ENCODE measurements at regions not wholly inside any gene's neighbourhood (a gene's known extent, or its start where the extent isn't known, plus 50 kb on each side); places are given as distances from the start of the nearest gene placed in this dataset.

GRCh38 chr1:29427614-29428279 is 191.4 kb downstream of the PTPRU start:
- Mint-ChIP-seq H3K9me3 (peaks cover 5% of the 10 kb centered on the region), H3K27me3 (ENCODE audit: low read depth) (peaks cover 3% of the 10 kb centered on the region), H3K4me1 (no peaks in the 10 kb centered on the region), H3K27ac (no peak overlapping the region), H3K36me3 (ENCODE audit: low read depth) (no peaks in the 10 kb centered on the region), H3K4me3 (no peak overlapping the region)
- no peak for TF ChIP-seq CTCF (IDR thresholded peaks at IDR 0.05; ENCODE audit: unreplicated experiment in 3 of 3)

- H3K9me3 Mint-ChIP-seq: peaks cover 4% of the 10 kb centered on the region
- H3K27ac Mint-ChIP-seq: no peak overlapping the region
- no peaks in the 10 kb centered on the region for H3K4me1 Mint-ChIP-seq
- H3K27me3 Mint-ChIP-seq (ENCODE audit: low read depth): peaks cover 3% of the 10 kb centered on the region
- H3K36me3 Mint-ChIP-seq (ENCODE audit: low read depth): no peaks in the 10 kb centered on the region
- H3K4me3 Mint-ChIP-seq: no peak overlapping the region
- TF ChIP-seq CTCF (IDR thresholded peaks at IDR 0.05; ENCODE audit: unreplicated experiment in 3 of 3): no peak
Measured at GRCh38 chr1:29426701-29427279, 190.5 kb downstream of the PTPRU start.

- Mint-ChIP-seq H3K27me3 (ENCODE audit: low read depth) (peaks cover 3% of the 10 kb centered on the region), H3K4me3 (no peak overlapping the region), H3K4me1 (no peaks in the 10 kb centered on the region), H3K27ac (no peak overlapping the region), H3K36me3 (ENCODE audit: low read depth) (no peaks in the 10 kb centered on the region), H3K9me3 (peaks cover 4% of the 10 kb centered on the region)
- no peak for TF ChIP-seq CTCF (IDR thresholded peaks at IDR 0.05; ENCODE audit: unreplicated experiment in 3 of 3)
Measured at GRCh38 chr1:29425631-29426030, 189.3 kb downstream of the PTPRU start.

GRCh38 chr1:29424266-29424665 is 187.9 kb downstream of the PTPRU start:
- Mint-ChIP-seq H3K4me3 (no peak overlapping the region), H3K27me3 (ENCODE audit: low read depth) (peaks cover 3% of the 10 kb centered on the region), H3K4me1 (no peaks in the 10 kb centered on the region), H3K9me3 (peaks cover 8% of the 10 kb centered on the region), H3K36me3 (ENCODE audit: low read depth) (no peaks in the 10 kb centered on the region), H3K27ac (no peak overlapping the region)
- no peak for TF ChIP-seq CTCF (IDR thresholded peaks at IDR 0.05; ENCODE audit: unreplicated experiment in 3 of 3)

- TF ChIP-seq CTCF (IDR thresholded peaks at IDR 0.05; ENCODE audit: unreplicated experiment in 3 of 3): no peak
- Mint-ChIP-seq H3K27ac (no peak overlapping the region), H3K36me3 (ENCODE audit: low read depth) (no peaks in the 10 kb centered on the region)
Measured at GRCh38 chr1:29420202-29420601, 183.9 kb downstream of the PTPRU start.

GRCh38 chr1:29417971-29418370 is 181.6 kb downstream of the PTPRU start:
- TF ChIP-seq CTCF (IDR thresholded peaks at IDR 0.05; ENCODE audit: unreplicated experiment in 3 of 3): no peak
- no peak overlapping the region for H3K27ac Mint-ChIP-seq
- peaks cover 8% of the 10 kb centered on the region for H3K9me3 Mint-ChIP-seq
- H3K4me1 Mint-ChIP-seq: peaks cover 31% of the 10 kb centered on the region
- peaks cover 17% of the 10 kb centered on the region for H3K27me3 Mint-ChIP-seq (ENCODE audit: low read depth)
- H3K4me3 Mint-ChIP-seq: no peak overlapping the region
- H3K36me3 Mint-ChIP-seq (ENCODE audit: low read depth): no peaks in the 10 kb centered on the region

More at GRCh38 chr1:29420202-29420601, 183.9 kb downstream of the PTPRU start:
- Mint-ChIP-seq H3K27me3 (ENCODE audit: low read depth) (peaks cover 9% of the 10 kb centered on the region), H3K4me3 (no peak overlapping the region), H3K9me3 (peaks cover 8% of the 10 kb centered on the region), H3K4me1 (peaks cover 21% of the 10 kb centered on the region)
